GM19452 (cell line): ENCODE measurements at regions not wholly inside any gene's neighbourhood (a gene's known extent, or its start where the extent isn't known, plus 50 kb on each side); places are given as distances from the start of the nearest gene placed in this dataset.
"Not testable (repeated sequence)": the region's sequence is repeated elsewhere in the genome, so short reads cannot be mapped to it uniquely, and the experiment has no call there.

Experiments
- ATAC-seq: cut with Tn5 transposase; IDR thresholded peaks from one replicate; pipeline ENCODE4 v1.9.1; 2021; ENCODE audit not compliant: unreplicated experiment

- no peak for ATAC-seq
Measured at GRCh38 chr4:132642016-132642817, 506.9 kb upstream of the PCDH10 start.

- peak; percentile 69 for ATAC-seq
Measured at GRCh38 chr4:132646186-132646585, 502.9 kb upstream of the PCDH10 start.

GRCh38 chr4:132651196-132651595 is 497.9 kb upstream of the PCDH10 start:
- no peak for ATAC-seq

GRCh38 chr4:132660181-132660580 is 488.9 kb upstream of the PCDH10 start:
- ATAC-seq = no peak

- ATAC-seq = no peak
Measured at GRCh38 chr4:132662456-132662855, 486.6 kb upstream of the PCDH10 start.

GRCh38 chr4:132669786-132670185 is 479.3 kb upstream of the PCDH10 start:
- ATAC-seq = no peak

GRCh38 chr4:132670557-132670956 is 478.5 kb upstream of the PCDH10 start:
- ATAC-seq = no peak

- ATAC-seq = no peak
Measured at GRCh38 chr4:132683957-132684356, 465.1 kb upstream of the PCDH10 start.

GRCh38 chr4:132691026-132691425 is 458.1 kb upstream of the PCDH10 start:
- ATAC-seq = no peak

GRCh38 chr4:132691668-132692067 is 457.4 kb upstream of the PCDH10 start:
- no peak for ATAC-seq

GRCh38 chr4:132694775-132695174 is 454.3 kb upstream of the PCDH10 start:
- no peak for ATAC-seq

- not testable (repeated sequence) for ATAC-seq
Measured at GRCh38 chr4:132697505-132697904, 451.6 kb upstream of the PCDH10 start.

- no peak for ATAC-seq
Measured at GRCh38 chr4:132707955-132708354, 441.1 kb upstream of the PCDH10 start.

- ATAC-seq = no peak
Measured at GRCh38 chr4:132709056-132709455, 440.0 kb upstream of the PCDH10 start.

GRCh38 chr4:132710971-132711370 is 438.1 kb upstream of the PCDH10 start:
- no peak for ATAC-seq

- ATAC-seq = no peak
Measured at GRCh38 chr4:132737344-132737743, 411.8 kb upstream of the PCDH10 start.

GRCh38 chr4:132759199-132759780 is 389.8 kb upstream of the PCDH10 start:
- ATAC-seq = no peak

- ATAC-seq = no peak
Measured at GRCh38 chr4:132763465-132763864, 385.6 kb upstream of the PCDH10 start.

- ATAC-seq = no peak
Measured at GRCh38 chr4:132767901-132768300, 381.2 kb upstream of the PCDH10 start.

- ATAC-seq = no peak
Measured at GRCh38 chr4:132770776-132771175, 378.3 kb upstream of the PCDH10 start.

GRCh38 chr4:132792310-132792709 is 356.8 kb upstream of the PCDH10 start:
- ATAC-seq = no peak

GRCh38 chr4:132797856-132798255 is 351.2 kb upstream of the PCDH10 start:
- ATAC-seq = no peak
